ENCODE measurements at regions not wholly inside any gene's neighbourhood (a gene's known extent, or its start where the extent isn't known, plus 50 kb on each side); places are given as distances from the start of the nearest gene placed in this dataset.

DNA sequence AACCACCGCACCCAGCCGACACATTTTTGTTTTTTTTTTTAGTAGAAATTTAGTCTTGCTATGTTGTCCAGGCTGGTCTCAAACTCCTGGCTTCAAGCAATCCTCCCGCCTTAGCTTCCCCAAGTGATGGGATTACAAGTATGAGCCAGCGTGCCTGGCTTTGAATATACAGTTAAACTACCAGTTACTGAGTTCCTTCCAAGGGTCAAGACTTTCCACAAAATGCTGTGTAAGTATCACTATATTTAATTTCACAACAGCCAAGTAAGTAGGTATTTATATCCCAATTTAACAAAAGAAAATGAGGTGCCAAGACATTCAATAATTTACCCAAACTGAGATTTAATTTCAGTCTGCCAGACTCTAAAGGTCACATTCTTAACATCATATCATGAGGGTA is 181.3 kb upstream of the TMC3 start:
- no peak overlapping the region for H3K4me2 ChIP-seq (ENCODE audit: insufficient read depth, low read length)
- intact Hi-C loops (cut with micrococcal nuclease), result no loop called here
- no peaks in the 10 kb centered on the region for H3K4me1 ChIP-seq (replicated peaks in 1 of 2; ENCODE audit: control insufficient read depth in 2 of 2, insufficient read depth in 2 of 2, low read length in 2 of 2)
- DNase-seq (ENCODE audit: extremely low read depth in 1 of 4, low spot score in 3 of 4), result no peak
- no peaks in the 10 kb centered on the region for H3K79me2 ChIP-seq (ENCODE audit: control insufficient read depth, insufficient read depth, low read length)
- no TSS peak for BruUV-seq (replicated peaks)
- ChIA-PET CTCF (ENCODE audit: low intra/inter-chr PET ratio) (no interaction called here), POLR2A (no interaction called here)
- H3K9me3 ChIP-seq (replicated peaks; ENCODE audit: control insufficient read depth, insufficient read depth, low read depth, low read length), result no peaks in the 10 kb centered on the region
- ATAC-seq, result no peak
- 2% methylated on average over 4 of the region's 4 CpGs for WGBS (ENCODE audit: insufficient coverage, low coverage, missing lambda C conversion rate)
- in situ Hi-C loops (cut with MboI), result no loop called here
- H3K9me1 ChIP-seq (ENCODE audit: control insufficient read depth, insufficient read depth, low read length), result no peaks in the 10 kb centered on the region
- no peak overlapping the region for H3K27ac ChIP-seq (ENCODE audit: extremely low read depth, low read depth, low read length)
- no peak overlapping the region for H3K4me3 ChIP-seq
- FAIRE-seq, result no peak
- H2AFZ ChIP-seq (ENCODE audit: low read depth, low read length), result no peak overlapping the region
- no peak overlapping the region for H3K9ac ChIP-seq (ENCODE audit: insufficient read depth in 1 of 2, low read depth in 2 of 2, low read length in 2 of 2)
- H3K27me3 ChIP-seq (ENCODE audit: control insufficient read depth in 2 of 2, insufficient read depth in 2 of 2, low read length in 2 of 2), result peaks cover 0 to 2% of the 10 kb centered on the region in 2 experiments; a peak in 2 of 5 replicates
- H4K20me1 ChIP-seq (replicated peaks; ENCODE audit: control insufficient read depth, insufficient read depth, low read length), result no peaks in the 10 kb centered on the region
- no peaks in the 10 kb centered on the region for H3K36me3 ChIP-seq (ENCODE audit: control insufficient read depth, insufficient read depth, low read length)
- TF ChIP-seq HNRNPL (IDR thresholded peaks at IDR 0.05; ENCODE audit: low read depth, low read length) (no peak), ZKSCAN3 (CRISPR knock-in tag; IDR thresholded peaks at IDR 0.05) (no peak), ZNF584 (CRISPR knock-in tag; IDR thresholded peaks at IDR 0.05; ENCODE audit: low read depth) (no peak), ELF2 (CRISPR knock-in tag; IDR thresholded peaks at IDR 0.05) (no peak), ZNF175 (CRISPR knock-in tag; IDR thresholded peaks at IDR 0.05; ENCODE audit: low read depth) (no peak), KAT2B (IDR thresholded peaks at IDR 0.05; ENCODE audit: low read depth, low read length) (no peak)
- TF ChIP-seq, protein P1, sequence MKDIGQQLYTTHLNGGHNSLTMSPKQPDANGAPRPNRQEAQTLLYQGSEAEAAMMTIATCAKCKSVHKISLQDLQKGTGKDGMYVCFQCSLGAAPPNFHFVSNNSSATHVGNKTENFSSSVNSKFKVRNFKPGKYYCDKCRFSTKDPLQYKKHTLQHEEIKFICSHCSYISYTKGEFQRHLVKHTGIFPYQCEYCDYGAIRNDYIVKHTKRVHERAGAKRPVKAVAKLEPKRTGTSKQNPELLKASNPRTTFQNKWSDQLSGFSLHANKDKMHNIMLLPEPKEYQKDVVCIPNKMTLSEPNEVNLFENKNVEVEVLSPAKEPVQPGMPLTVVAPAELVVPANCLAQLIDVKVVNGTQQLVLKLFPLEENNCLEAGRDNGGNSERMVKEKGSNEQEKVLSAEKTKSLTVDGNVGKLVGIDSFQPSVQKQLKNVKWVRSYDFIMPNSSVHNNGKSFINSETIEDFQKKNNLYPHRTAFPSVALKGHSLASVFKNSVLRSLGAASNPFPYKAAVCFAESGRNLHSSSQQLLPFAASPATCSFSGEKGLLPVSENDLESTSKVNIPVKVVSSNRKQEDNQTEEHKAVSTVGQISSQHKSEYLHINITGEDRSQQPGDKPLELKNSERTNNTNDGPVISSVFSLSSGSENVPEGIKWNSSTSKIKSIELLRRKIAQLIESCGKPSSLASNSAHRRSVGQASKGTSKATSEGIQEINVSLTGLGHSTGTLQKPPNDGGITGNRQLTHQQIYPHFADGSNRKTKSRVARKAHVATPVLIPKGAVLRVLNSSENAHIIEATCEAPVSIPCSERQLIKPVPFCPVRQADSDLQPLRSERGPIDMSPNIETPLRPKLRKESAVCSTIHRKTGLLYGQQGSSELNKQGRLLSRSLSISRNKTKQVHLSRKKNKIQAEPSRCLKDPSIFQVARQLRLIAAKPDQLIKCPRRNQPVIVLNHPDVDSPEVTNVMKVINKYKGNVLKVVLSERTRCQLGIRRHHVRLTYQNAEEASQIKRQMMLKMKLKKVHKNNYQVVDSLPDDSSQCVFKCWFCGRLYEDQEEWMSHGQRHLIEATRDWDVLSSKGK (CRISPR knock-in tag; IDR thresholded peaks at IDR 0.05), result no peak
- TF ChIP-seq, protein P2, sequence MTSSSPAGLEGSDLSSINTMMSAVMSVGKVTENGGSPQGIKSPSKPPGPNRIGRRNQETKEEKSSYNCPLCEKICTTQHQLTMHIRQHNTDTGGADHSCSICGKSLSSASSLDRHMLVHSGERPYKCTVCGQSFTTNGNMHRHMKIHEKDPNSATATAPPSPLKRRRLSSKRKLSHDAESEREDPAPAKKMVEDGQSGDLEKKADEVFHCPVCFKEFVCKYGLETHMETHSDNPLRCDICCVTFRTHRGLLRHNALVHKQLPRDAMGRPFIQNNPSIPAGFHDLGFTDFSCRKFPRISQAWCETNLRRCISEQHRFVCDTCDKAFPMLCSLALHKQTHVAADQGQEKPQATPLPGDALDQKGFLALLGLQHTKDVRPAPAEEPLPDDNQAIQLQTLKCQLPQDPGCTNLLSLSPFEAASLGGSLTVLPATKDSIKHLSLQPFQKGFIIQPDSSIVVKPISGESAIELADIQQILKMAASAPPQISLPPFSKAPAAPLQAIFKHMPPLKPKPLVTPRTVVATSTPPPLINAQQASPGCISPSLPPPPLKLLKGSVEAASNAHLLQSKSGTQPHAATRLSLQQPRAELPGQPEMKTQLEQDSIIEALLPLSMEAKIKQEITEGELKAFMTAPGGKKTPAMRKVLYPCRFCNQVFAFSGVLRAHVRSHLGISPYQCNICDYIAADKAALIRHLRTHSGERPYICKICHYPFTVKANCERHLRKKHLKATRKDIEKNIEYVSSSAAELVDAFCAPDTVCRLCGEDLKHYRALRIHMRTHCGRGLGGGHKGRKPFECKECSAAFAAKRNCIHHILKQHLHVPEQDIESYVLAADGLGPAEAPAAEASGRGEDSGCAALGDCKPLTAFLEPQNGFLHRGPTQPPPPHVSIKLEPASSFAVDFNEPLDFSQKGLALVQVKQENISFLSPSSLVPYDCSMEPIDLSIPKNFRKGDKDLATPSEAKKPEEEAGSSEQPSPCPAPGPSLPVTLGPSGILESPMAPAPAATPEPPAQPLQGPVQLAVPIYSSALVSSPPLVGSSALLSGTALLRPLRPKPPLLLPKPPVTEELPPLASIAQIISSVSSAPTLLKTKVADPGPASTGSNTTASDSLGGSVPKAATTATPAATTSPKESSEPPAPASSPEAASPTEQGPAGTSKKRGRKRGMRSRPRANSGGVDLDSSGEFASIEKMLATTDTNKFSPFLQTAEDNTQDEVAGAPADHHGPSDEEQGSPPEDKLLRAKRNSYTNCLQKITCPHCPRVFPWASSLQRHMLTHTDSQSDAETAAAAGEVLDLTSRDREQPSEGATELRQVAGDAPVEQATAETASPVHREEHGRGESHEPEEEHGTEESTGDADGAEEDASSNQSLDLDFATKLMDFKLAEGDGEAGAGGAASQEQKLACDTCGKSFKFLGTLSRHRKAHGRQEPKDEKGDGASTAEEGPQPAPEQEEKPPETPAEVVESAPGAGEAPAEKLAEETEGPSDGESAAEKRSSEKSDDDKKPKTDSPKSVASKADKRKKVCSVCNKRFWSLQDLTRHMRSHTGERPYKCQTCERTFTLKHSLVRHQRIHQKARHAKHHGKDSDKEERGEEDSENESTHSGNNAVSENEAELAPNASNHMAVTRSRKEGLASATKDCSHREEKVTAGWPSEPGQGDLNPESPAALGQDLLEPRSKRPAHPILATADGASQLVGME (CRISPR knock-in tag; IDR thresholded peaks at IDR 0.05), result no peak
- TF ChIP-seq, protein P3, sequence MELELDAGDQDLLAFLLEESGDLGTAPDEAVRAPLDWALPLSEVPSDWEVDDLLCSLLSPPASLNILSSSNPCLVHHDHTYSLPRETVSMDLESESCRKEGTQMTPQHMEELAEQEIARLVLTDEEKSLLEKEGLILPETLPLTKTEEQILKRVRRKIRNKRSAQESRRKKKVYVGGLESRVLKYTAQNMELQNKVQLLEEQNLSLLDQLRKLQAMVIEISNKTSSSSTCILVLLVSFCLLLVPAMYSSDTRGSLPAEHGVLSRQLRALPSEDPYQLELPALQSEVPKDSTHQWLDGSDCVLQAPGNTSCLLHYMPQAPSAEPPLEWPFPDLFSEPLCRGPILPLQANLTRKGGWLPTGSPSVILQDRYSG (tag; conservative IDR thresholded peaks at IDR 0.05; ENCODE audit: low read depth), result no peak
- TF ChIP-seq, protein P4, sequence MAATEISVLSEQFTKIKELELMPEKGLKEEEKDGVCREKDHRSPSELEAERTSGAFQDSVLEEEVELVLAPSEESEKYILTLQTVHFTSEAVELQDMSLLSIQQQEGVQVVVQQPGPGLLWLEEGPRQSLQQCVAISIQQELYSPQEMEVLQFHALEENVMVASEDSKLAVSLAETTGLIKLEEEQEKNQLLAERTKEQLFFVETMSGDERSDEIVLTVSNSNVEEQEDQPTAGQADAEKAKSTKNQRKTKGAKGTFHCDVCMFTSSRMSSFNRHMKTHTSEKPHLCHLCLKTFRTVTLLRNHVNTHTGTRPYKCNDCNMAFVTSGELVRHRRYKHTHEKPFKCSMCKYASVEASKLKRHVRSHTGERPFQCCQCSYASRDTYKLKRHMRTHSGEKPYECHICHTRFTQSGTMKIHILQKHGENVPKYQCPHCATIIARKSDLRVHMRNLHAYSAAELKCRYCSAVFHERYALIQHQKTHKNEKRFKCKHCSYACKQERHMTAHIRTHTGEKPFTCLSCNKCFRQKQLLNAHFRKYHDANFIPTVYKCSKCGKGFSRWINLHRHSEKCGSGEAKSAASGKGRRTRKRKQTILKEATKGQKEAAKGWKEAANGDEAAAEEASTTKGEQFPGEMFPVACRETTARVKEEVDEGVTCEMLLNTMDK (IDR thresholded peaks at IDR 0.05; ENCODE audit: borderline replicate concordance, insufficient read depth, low read depth, low read length, poor library complexity, severe bottlenecking), result no peak
